ENCODE measurements at regions not wholly inside any gene's neighbourhood (a gene's known extent, or its start where the extent isn't known, plus 50 kb on each side); places are given as distances from the start of the nearest gene placed in this dataset.
A peak's percentile ranks its signal among the peaks of the same experiment; 100 is the strongest.

- TF ChIP-seq ZHX2 (IDR thresholded peaks at IDR 0.05; ENCODE audit: low read depth) (no peak), ZHX2 (CRISPR knock-in tag; IDR thresholded peaks at IDR 0.05; ENCODE audit: borderline replicate concordance) (no peak), STAG1 (CRISPR knock-in tag; IDR thresholded peaks at IDR 0.05) (peak; percentile 83), ZSCAN20 (CRISPR knock-in tag; IDR thresholded peaks at IDR 0.05; ENCODE audit: borderline replicate concordance) (no peak), MTF2 (CRISPR knock-in tag; IDR thresholded peaks at IDR 0.05; ENCODE audit: borderline replicate concordance) (0 out of 2 replicates have a peak, but pooled peaks have one; percentile 37), SAFB2 (CRISPR knock-in tag; IDR thresholded peaks at IDR 0.05; ENCODE audit: borderline replicate concordance, low read depth) (no peak), ZNF30 (CRISPR knock-in tag; IDR thresholded peaks at IDR 0.05) (no peak), NR0B2 (CRISPR knock-in tag; IDR thresholded peaks at IDR 0.05) (no peak), ZNF761 (CRISPR knock-in tag; conservative IDR thresholded peaks at IDR 0.05) (no peak), HINFP (CRISPR knock-in tag; IDR thresholded peaks at IDR 0.05; ENCODE audit: low read depth) (0 out of 2 replicates have a peak, but pooled peaks have one; percentile 40), SALL2 (CRISPR knock-in tag; IDR thresholded peaks at IDR 0.05) (no peak)
These were observed 346.3 kb downstream of the BMP2 start (continued) for GRCh38 chr20:7113577-7114466.
